Esophagus muscularis mucosa (tissue), 4 donors: ENCODE measurements at regions not wholly inside any gene's neighbourhood (a gene's known extent, or its start where the extent isn't known, plus 50 kb on each side); places are given as distances from the start of the nearest gene placed in this dataset.

Experiments used
- CTCF ChIP-seq, 3 experiments: fragments of 200-600 bp in 2 of 3; fragments of 450-650 bp in 1 of 3; sonication (generic) in 2 of 3; IDR thresholded peaks; one replicate each; pipeline ENCODE4 v1.5.1; 2017 to 2019; ENCODE audit warnings: antibody characterized with exemption in 3 of 3, mild to moderate bottlenecking in 2 of 3, moderate library complexity in 1 of 3
- EP300 ChIP-seq: sonication (generic); formaldehyde crosslinking; IDR thresholded peaks from one replicate; pipeline ENCODE4 v1.6.1; 2017; ENCODE audit warnings: antibody characterized with exemption
- POLR2A ChIP-seq: fragments of 450-650 bp; IDR thresholded peaks from one replicate; pipeline ENCODE4 v1.6.1; 2017; ENCODE audit warnings: antibody characterized with exemption, moderate library complexity, mild to moderate bottlenecking, low read depth
- POLR2AphosphoS5 ChIP-seq, 2 donors: sonication (generic); formaldehyde crosslinking; IDR thresholded peaks; one replicate each; pipeline ENCODE4 v1.6.1; 2017; ENCODE audit warnings: antibody characterized with exemption in 2 of 2

- TF ChIP-seq POLR2A (no peak), CTCF (IDR thresholded peaks at IDR 0.05) (no peak), EP300 (no peak), POLR2AphosphoS5 (IDR thresholded peaks at IDR 0.05) (no peak)
These were observed 57.4 kb upstream of the ZBTB20 start for GRCh38 chr3:115204475-115204874.
